Urinary bladder (tissue), 3 donors: ENCODE measurements at regions not wholly inside any gene's neighbourhood (a gene's known extent, or its start where the extent isn't known, plus 50 kb on each side); places are given as distances from the start of the nearest gene placed in this dataset.

Source experiments
- DNase-seq: peaks from one replicate; pipeline ENCODE4 v3.0.0-alpha.2; 2015; ENCODE audit errors: extremely low spot score
- H3K27ac ChIP-seq: one replicate; pipeline ENCODE4 v1.5.1; 2013; ENCODE audit warnings: low read depth, mild to moderate bottlenecking, moderate library complexity
- H3K36me3 ChIP-seq: one replicate; pipeline ENCODE4 v1.6.1; 2013; ENCODE audit warnings: mild to moderate bottlenecking, moderate library complexity; ENCODE audit not compliant: insufficient read depth
- H3K4me1 ChIP-seq: one replicate; pipeline ENCODE4 v1.6.1; 2013; ENCODE audit warnings: mild to moderate bottlenecking, moderate library complexity; ENCODE audit not compliant: insufficient read depth
- H3K4me3 ChIP-seq: one replicate; pipeline ENCODE4 v1.5.1; 2013; ENCODE audit warnings: low read depth, low read length
- WGBS: extraction: QIAGEN DNeasy Blood & Tissue Kit; methylation state at CpG from one replicate; pipeline ENCODE4 v1.1.7; 2013; 5-methylcytosine and 5-hydroxymethylcytosine counted together
- donor health status: healthy with polysubstance abuse.
- donor health status: healthy.

GRCh38 chr5:18036531-18036930 is 402.3 kb downstream of the TAF11L14 start:
- Histone ChIP-seq H3K36me3 (no peaks in the 10 kb centered on the region), H3K27ac (no peak overlapping the region), H3K4me3 (no peak overlapping the region), H3K4me1 (no peaks in the 10 kb centered on the region)
- no peak for DNase-seq
- WGBS = 77% methylated on average over 2 of the region's 2 CpGs

DNA sequence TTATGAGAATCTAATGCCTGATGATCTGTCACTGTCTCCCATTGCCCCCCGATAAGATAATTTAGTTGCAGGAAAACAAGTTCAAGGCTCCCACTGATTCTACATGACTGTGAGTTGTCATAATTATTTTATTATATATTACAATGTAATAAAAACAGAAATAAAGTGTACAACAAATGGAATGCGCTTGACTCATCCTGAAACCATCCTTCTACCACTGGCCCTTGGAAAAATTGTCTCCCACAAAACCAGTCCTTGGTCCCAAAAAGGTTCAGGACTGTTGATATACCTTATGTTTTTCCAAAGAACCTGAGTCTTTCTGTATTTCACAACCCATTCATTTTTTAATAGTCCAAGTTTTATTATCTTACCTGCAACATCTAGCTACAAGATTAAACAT is 403.5 kb downstream of the TAF11L14 start:
- Histone ChIP-seq H3K36me3 (no peaks in the 10 kb centered on the region), H3K4me1 (no peaks in the 10 kb centered on the region), H3K4me3 (no peak overlapping the region), H3K27ac (no peak overlapping the region)
- WGBS = 91% methylated on average over 2 of the region's 2 CpGs
- no peak for DNase-seq

DNA sequence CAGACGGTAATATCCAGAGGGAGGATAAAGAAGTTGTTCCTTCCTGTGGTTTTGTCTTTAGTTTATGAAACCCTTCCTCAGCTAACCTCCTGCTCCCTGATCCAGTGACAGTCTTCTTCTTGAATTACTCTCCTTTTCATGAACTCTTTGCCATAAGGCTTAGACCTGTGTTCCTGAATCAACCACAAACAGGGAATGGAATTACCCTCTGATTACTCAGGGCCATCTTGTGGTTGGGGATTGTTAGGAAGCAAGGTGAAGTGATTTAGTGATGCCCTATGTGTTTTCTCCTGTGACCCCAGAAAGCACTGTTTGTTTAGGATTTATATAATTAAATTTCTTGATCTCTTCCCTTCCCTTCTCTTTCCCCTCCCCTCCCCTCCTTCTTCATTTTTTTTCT is 409.1 kb downstream of the TAF11L14 start:
- Histone ChIP-seq H3K36me3 (no peaks in the 10 kb centered on the region), H3K27ac (no peak overlapping the region), H3K4me3 (no peak overlapping the region), H3K4me1 (no peaks in the 10 kb centered on the region)
- 54% methylated on average over 1 of the region's 1 CpG for WGBS
- DNase-seq = no peak

- DNase-seq = no peak
- Histone ChIP-seq H3K36me3 (no peaks in the 10 kb centered on the region), H3K4me1 (no peaks in the 10 kb centered on the region), H3K4me3 (no peak overlapping the region), H3K27ac (no peak overlapping the region)
- 34% methylated on average over 2 of the region's 2 CpGs for WGBS
Measured at GRCh38 chr5:18048449-18048848, 414.2 kb downstream of the TAF11L14 start.

DNA sequence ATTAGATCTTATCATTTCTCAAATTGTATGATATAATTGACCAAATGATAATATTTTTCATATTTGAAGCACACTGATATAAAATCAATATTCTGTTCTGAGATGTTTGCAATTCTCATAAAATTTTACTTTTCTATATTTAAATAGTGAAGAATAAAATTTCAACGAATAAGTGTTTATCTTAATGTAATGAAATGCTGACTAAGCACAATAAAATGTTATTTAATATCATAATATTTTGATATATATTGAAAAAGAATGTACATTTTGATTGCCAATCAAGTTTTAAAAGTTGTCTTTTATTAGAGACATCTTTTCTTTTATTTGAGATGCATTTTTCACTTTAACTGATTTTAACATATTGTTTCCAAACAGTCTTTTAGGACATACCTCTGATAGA is 416.1 kb downstream of the TAF11L14 start:
- WGBS = 73% methylated on average over 1 of the region's 1 CpG
- H3K36me3 ChIP-seq = no peaks in the 10 kb centered on the region
- no peak overlapping the region for H3K4me3 ChIP-seq
- H3K4me1 ChIP-seq = no peaks in the 10 kb centered on the region
- no peak overlapping the region for H3K27ac ChIP-seq
- no peak for DNase-seq

DNA sequence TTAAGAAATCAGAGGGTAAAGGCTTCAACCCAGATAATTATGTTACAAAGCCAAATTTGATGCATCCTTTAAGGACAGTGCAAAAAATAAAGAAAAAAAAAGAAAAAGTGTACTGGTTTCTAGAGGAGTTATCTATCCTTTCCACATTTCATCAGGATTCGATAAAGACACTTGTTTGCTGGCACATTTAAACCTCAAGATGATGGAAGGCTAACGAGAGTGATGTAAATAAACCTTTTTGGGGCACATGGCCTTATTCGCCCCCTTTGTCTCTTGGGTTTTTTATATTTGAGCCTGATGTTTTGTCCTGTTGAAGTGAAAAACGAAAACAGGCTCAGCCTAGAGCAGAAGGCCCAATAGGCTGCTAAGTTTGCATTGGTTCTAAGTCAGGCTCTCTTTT is 416.5 kb downstream of the TAF11L14 start:
- Histone ChIP-seq H3K4me1 (no peaks in the 10 kb centered on the region), H3K27ac (no peak overlapping the region), H3K36me3 (no peaks in the 10 kb centered on the region), H3K4me3 (no peak overlapping the region)
- WGBS = 51% methylated on average over 4 of the region's 4 CpGs
- DNase-seq = no peak

GRCh38 chr5:18051953-18052352 is 417.7 kb downstream of the TAF11L14 start:
- DNase-seq = no peak
- no peaks in the 10 kb centered on the region for H3K36me3 ChIP-seq
- WGBS = 43% methylated on average over 1 of the region's 1 CpG
- H3K27ac ChIP-seq = no peak overlapping the region
- H3K4me1 ChIP-seq = no peaks in the 10 kb centered on the region
- no peak overlapping the region for H3K4me3 ChIP-seq

DNA sequence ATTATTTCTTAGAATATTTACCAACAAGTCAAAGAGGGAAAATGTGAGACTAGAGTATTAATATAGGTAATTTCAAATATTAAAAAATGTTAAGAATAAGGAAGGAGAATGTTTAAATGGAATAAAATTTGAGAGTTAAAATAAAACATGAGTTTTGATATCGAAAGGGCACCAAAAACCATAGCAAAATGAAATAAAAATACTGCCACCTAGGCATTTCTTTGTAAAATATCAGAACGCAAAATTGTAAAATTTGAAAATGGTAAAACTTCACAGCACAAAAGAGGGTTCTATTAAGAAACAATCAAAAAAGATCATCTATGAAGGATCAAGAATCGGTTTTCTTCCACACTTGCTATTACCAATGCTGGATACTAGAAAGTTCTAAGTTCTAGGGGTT is 418.3 kb downstream of the TAF11L14 start:
- 87% methylated on average over 3 of the region's 3 CpGs for WGBS
- Histone ChIP-seq H3K4me1 (no peaks in the 10 kb centered on the region), H3K36me3 (no peaks in the 10 kb centered on the region), H3K27ac (no peak overlapping the region), H3K4me3 (no peak overlapping the region)
- DNase-seq = no peak

DNA sequence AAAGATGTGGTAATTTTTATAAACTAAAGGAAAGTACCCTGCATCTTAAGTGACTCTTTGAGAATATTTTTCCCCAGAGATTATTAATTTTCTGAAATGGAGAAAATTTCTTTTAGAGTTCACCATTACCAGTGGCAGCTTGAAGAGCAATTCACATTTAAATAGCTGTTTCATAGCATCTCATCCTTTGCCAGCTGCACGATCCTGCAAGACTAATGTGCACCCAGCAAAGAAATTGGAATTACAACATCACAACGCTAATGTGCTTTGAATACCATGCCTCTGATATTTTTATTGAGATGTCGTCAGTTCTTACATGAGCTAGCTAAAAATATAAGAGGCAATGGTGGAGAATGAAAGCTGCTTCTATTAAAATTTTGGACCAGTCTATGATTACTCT is 423.5 kb downstream of the TAF11L14 start:
- Histone ChIP-seq H3K4me1 (no peaks in the 10 kb centered on the region), H3K4me3 (no peak overlapping the region), H3K36me3 (no peaks in the 10 kb centered on the region), H3K27ac (no peak overlapping the region)
- DNase-seq = no peak
- WGBS = 82% methylated on average over 3 of the region's 3 CpGs

- WGBS = 53% methylated on average over 2 of the region's 2 CpGs
- H3K27ac ChIP-seq = no peak overlapping the region
- DNase-seq = no peak
- H3K4me1 ChIP-seq = no peaks in the 10 kb centered on the region
- no peak overlapping the region for H3K4me3 ChIP-seq
- no peaks in the 10 kb centered on the region for H3K36me3 ChIP-seq
Measured at GRCh38 chr5:18067615-18068014, 433.4 kb downstream of the TAF11L14 start.

DNA sequence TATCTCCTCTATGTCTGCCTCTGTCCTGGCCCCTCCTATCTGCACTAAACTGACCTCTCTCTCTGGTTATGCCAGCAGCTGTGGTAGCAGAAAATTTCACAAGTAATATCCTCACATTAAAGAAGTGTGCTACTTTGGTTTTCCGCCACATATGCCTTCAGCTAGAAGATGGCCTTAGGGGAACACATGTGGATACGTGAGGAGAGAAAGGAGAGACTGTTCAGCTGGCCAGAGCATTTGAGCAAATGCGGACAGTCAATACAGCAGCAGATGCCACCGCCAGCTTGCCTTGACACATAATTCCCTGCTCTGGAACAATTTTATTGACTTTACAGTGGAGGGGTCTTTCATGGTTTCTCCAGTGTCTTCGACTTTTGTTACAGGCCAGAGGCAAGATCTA is 434.6 kb downstream of the TAF11L14 start:
- Histone ChIP-seq H3K36me3 (no peaks in the 10 kb centered on the region), H3K4me1 (no peaks in the 10 kb centered on the region), H3K4me3 (no peak overlapping the region), H3K27ac (no peak overlapping the region)
- DNase-seq = no peak
- 74% methylated on average over 5 of the region's 5 CpGs for WGBS

- Histone ChIP-seq H3K36me3 (no peaks in the 10 kb centered on the region), H3K4me3 (no peak overlapping the region), H3K27ac (no peak overlapping the region), H3K4me1 (no peaks in the 10 kb centered on the region)
- 86% methylated on average over 2 of the region's 2 CpGs for WGBS
- no peak for DNase-seq
Measured at GRCh38 chr5:18069790-18070189, 435.5 kb downstream of the TAF11L14 start.

DNA sequence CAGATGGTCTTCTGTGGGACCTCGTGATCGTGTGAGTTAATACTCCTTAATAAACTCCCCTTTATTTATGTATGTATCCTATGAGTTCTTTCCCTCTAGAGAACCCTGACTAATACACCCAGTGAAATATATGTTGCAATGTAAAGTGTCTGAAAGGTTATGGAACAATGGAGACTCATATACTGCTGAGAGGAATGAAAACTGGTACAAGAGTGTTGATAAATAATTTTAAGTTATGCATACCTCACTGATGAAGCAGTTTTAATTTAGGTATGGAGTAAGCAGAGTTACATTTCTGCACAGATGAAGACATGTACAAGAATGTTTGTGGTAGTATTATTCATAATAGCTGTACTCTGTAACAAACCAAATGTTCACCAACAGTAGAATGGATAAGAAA is 438.3 kb downstream of the TAF11L14 start:
- WGBS = 81% methylated on average over 2 of the region's 2 CpGs

GRCh38 chr5:18074961-18075360 is 440.7 kb downstream of the TAF11L14 start:
- WGBS = 52% methylated on average over 3 of the region's 3 CpGs

More for the DNA sequence above, 438.3 kb downstream of the TAF11L14 start:
- Histone ChIP-seq H3K4me3 (no peak overlapping the region), H3K27ac (no peak overlapping the region), H3K36me3 (no peaks in the 10 kb centered on the region), H3K4me1 (no peaks in the 10 kb centered on the region)
- DNase-seq = no peak

GRCh38 chr5:18078157-18078556 is 443.9 kb downstream of the TAF11L14 start:
- Histone ChIP-seq H3K27ac (no peak overlapping the region), H3K4me1 (no peaks in the 10 kb centered on the region), H3K36me3 (no peaks in the 10 kb centered on the region), H3K4me3 (no peak overlapping the region)
- DNase-seq = no peak

More at GRCh38 chr5:18074961-18075360, 440.7 kb downstream of the TAF11L14 start:
- Histone ChIP-seq H3K4me1 (no peaks in the 10 kb centered on the region), H3K27ac (no peak overlapping the region), H3K4me3 (no peak overlapping the region), H3K36me3 (no peaks in the 10 kb centered on the region)
- no peak for DNase-seq
